HCT116 (cell line): ENCODE measurements at regions not wholly inside any gene's neighbourhood (a gene's known extent, or its start where the extent isn't known, plus 50 kb on each side); places are given as distances from the start of the nearest gene placed in this dataset.

Experiments used
- ATAC-seq: fragments of 200-7000 bp; cut with Tn5 transposase; 2 replicates; pipeline ENCODE4 v1.9.1; 2020; ENCODE audit warnings: mild to moderate bottlenecking, moderate library complexity
- BruUV-seq: library from RNA; stranded (reverse); fragments of 400-500 nt; replicated peaks from 2 replicates; lab custom pipeline; 2021; lab: Mats Ljungman, UMichigan
- CTCF ChIA-PET: fragments of 300-600 bp; sonication (Branson Sonifier 250); formaldehyde crosslinking; loops from one replicate; lab custom pipeline; 2021; ENCODE audit warnings: antibody characterized with exemption; lab: Charles Lee
- POLR2A ChIA-PET: fragments of 300-600, 350-600 bp; sonication (Branson Sonifier 250); formaldehyde crosslinking; loops from one replicate; lab custom pipeline; 2021; ENCODE audit warnings: antibody characterized with exemption; lab: Charles Lee
- RAD21 ChIA-PET, 2 experiments: fragments of 300-600 bp; sonication (Branson Sonifier 250); formaldehyde crosslinking; loops; one replicate each; lab custom pipeline; 2023; ENCODE audit warnings: low total read pairs in 2 of 2; ENCODE audit not compliant: uncharacterized antibody in 2 of 2, unreplicated experiment in 2 of 2, low non-redundant PET in 1 of 2; lab: Charles Lee
- DNase-seq: peaks from one replicate; pipeline ENCODE4 v3.0.0-alpha.2; 2010; ENCODE audit warnings: low read depth, low spot score
- H2AFZ ChIP-seq: fragments of 200-600 bp; shearing (Covaris generic), sonication (generic); 2 replicates; pipeline ENCODE4 v1.6.1; 2017; ENCODE audit warnings: low read depth, mixed run types, mixed read lengths, antibody characterized with exemption, low read length; ENCODE audit not compliant: poor library complexity, severe bottlenecking
- H3K27ac ChIP-seq: 2 replicates; pipeline ENCODE4 v1.5.1; 2012; ENCODE audit warnings: low read depth, low read length
- H3K27me3 ChIP-seq: fragments of 200-600 bp; sonication (generic); 2 replicates; pipeline ENCODE4 v1.6.1; 2016; ENCODE audit warnings: mixed run types, low read length, mixed read lengths; ENCODE audit not compliant: insufficient read depth
- H3K36me3 ChIP-seq, 2 experiments: fragments of 200-500 bp in 1 of 2; fragments of 200-600 bp in 1 of 2; sonication (Bioruptor generic) in 1 of 2; sonication (generic) in 1 of 2; 2 replicates each; pipeline versions ENCODE4 v1.5.1 to v1.6.1; 2014 to 2016; ENCODE audit warnings: low read length in 2 of 2, inconsistent platforms in 1 of 2, mixed read lengths in 1 of 2, mixed run types in 1 of 2; ENCODE audit not compliant: insufficient read depth in 2 of 2, control insufficient read depth in 1 of 2
- H3K4me1 ChIP-seq, 2 experiments: fragments of 200-600 bp in 1 of 2; sonication (generic) in 1 of 2; 2 replicates each; pipeline versions ENCODE4 v1.5.1 to v1.6.1; 2012 to 2017; ENCODE audit warnings: low read length in 2 of 2, inconsistent platforms in 1 of 2, mild to moderate bottlenecking in 1 of 2, mixed read lengths in 1 of 2, mixed run types in 1 of 2, moderate library complexity in 1 of 2; ENCODE audit not compliant: insufficient read depth in 2 of 2, control insufficient read depth in 1 of 2
- H3K4me2 ChIP-seq: fragments of 200-600 bp; sonication (generic); 2 replicates; pipeline ENCODE4 v1.6.1; 2017; ENCODE audit warnings: mixed run types, low read length, mixed read lengths
- H3K4me3 ChIP-seq, 2 experiments: fragments of 200-600 bp in 1 of 2; sonication (generic) in 1 of 2; replicated peaks in 1 of 2; 2 replicates each; pipeline ENCODE4 v1.5.1; 2011 to 2016; ENCODE audit warnings: low read length in 2 of 2, control low read depth in 1 of 2, low read depth in 1 of 2, mild to moderate bottlenecking in 1 of 2, mixed read lengths in 1 of 2, mixed run types in 1 of 2
- H3K79me2 ChIP-seq: fragments of 200-600 bp; sonication (generic); 2 replicates; pipeline ENCODE4 v1.6.1; 2017; ENCODE audit warnings: mild to moderate bottlenecking, mixed run types, low read length, moderate library complexity, mixed read lengths; ENCODE audit not compliant: insufficient read depth
- H3K9ac ChIP-seq: fragments of 200-600 bp; sonication (generic); 2 replicates; pipeline ENCODE4 v1.6.1; 2016; ENCODE audit warnings: low read length, mixed read lengths
- H3K9me2 ChIP-seq: fragments of 200-600 bp; sonication (generic), shearing (Covaris generic); 2 replicates; pipeline ENCODE4 v1.6.1; 2017; ENCODE audit warnings: mixed run types, mild to moderate bottlenecking, moderate library complexity; ENCODE audit not compliant: insufficient read depth
- H3K9me3 ChIP-seq, 2 experiments: fragments of 200-500 bp in 1 of 2; fragments of 200-600 bp in 1 of 2; sonication (Bioruptor generic) in 1 of 2; sonication (generic) in 1 of 2; 2 replicates each; pipeline ENCODE4 v1.6.1; 2014 to 2017; ENCODE audit warnings: low read length in 2 of 2, mixed read lengths in 2 of 2, inconsistent platforms in 1 of 2, low read depth in 1 of 2, mild to moderate bottlenecking in 1 of 2, mixed run types in 1 of 2, moderate library complexity in 1 of 2; ENCODE audit not compliant: control insufficient read depth in 1 of 2, insufficient read depth in 1 of 2
- H4K20me1 ChIP-seq: fragments of 200-600 bp; sonication (generic), shearing (Covaris generic); 2 replicates; pipeline ENCODE4 v1.6.1; 2017; ENCODE audit warnings: mixed run types, mild to moderate bottlenecking, moderate library complexity; ENCODE audit not compliant: insufficient read depth
- CEBPB ChIP-seq: IDR thresholded peaks from 2 replicates; pipeline ENCODE4 v1.6.1; 2012; ENCODE audit warnings: low read depth
- EGR1 ChIP-seq: IDR thresholded peaks from 2 replicates; pipeline ENCODE4 v1.6.1; 2012; ENCODE audit warnings: low read depth
- EZH2phosphoT487 ChIP-seq: fragments of 200-600 bp; IDR thresholded peaks from 2 replicates; pipeline ENCODE4 v1.6.1; 2018; ENCODE audit warnings: antibody characterized with exemption, borderline replicate concordance
- JUND ChIP-seq: IDR thresholded peaks from 2 replicates; pipeline ENCODE4 v1.6.1; 2012
- POLR2A ChIP-seq: IDR thresholded peaks from 2 replicates; pipeline ENCODE4 v1.7.0; 2011; ENCODE audit warnings: borderline replicate concordance; ENCODE audit not compliant: insufficient read depth, insufficient read length; ENCODE audit errors: extremely low read depth
- RAD21 ChIP-seq: IDR thresholded peaks from 2 replicates; pipeline ENCODE4 v1.6.1; 2012; ENCODE audit warnings: low read depth, mild to moderate bottlenecking
- SRF ChIP-seq: IDR thresholded peaks from 2 replicates; pipeline ENCODE4 v1.6.1; 2012; ENCODE audit warnings: low read depth
- ZFX ChIP-seq: fragments of 450-650 bp; IDR thresholded peaks from 2 replicates; pipeline ENCODE4 v1.6.1; 2017
- ZNF274 ChIP-seq: fragments of 200-500 bp; sonication (Bioruptor generic); IDR thresholded peaks from 2 replicates; pipeline ENCODE4 v1.6.1; 2014; ENCODE audit warnings: mild to moderate bottlenecking, low read depth, low read length, inconsistent platforms
- intact Hi-C: fragments of 100-400 bp; cut with micrococcal nuclease; formaldehyde crosslinking; loops from 2 replicates; pipeline ENCODE4 v1.10.0; 2022
- TF ChIP-seq, protein P1 (sequence below), 3 experiments: fragments of 200-600 bp in 1 of 3; sonication (generic) in 1 of 3; IDR thresholded peaks in 2 of 3; conservative IDR thresholded peaks in 1 of 3; 2 replicates each; pipeline ENCODE4 v1.5.1; 2012 to 2017; ENCODE audit warnings: low read depth in 2 of 3, low read length in 2 of 3, antibody characterized with exemption in 1 of 3, borderline replicate concordance in 1 of 3, control low read depth in 1 of 3, mild to moderate bottlenecking in 1 of 3, mixed read lengths in 1 of 3, mixed run types in 1 of 3, moderate library complexity in 1 of 3; ENCODE audit not compliant: insufficient read depth in 1 of 3

DNA sequence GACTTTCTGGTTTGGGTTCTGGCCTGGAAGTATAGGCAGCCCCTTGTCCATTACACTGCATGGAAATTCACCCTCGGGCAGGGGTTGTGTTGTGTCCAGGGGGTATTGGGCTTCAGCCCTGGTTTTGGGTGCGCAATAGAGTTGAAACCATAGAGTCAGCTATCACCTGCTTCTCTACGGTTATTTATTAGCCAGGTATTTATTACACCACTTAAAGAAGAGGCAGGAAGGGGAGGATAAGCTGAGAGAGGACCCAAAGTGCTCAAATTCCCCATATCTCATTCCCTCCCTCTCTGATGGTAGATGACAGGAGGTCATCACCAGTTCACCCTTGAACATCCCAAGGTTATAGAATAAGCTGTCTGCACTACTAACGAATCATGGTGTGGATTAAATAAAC lies 133.4 kb downstream of the HRH4 start (continued):
- no peak for TF ChIP-seq EGR1

DNA sequence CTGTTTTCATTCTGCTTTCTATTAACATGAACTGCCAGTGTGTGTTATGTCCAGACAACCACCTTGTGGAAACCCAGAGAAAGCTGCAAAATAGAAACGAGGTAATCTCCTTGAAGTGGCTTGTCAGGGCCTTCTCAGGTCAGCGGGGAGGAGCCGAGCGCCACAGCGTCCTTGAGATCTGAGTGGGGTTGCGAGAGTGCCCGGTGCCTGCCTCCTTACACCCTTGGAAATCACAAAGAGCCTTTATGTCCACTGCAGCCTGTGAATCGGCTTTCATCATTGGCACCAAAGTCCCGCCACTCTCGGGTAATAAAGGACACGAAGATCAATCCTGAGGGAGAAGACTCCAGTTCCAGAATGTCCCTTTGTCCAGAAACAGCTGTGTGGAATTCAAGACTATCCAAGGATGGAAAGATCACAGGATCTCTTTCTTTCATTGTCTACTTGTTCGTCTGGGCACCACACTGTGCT lies 135.2 kb downstream of the HRH4 start:
- CTCF ChIA-PET = no interaction called here
- H2AFZ ChIP-seq = no peak overlapping the region

More for the DNA sequence above, 135.2 kb downstream of the HRH4 start:
- H3K79me2 ChIP-seq = no peaks in the 10 kb centered on the region
- POLR2A ChIA-PET = no interaction called here
- no peaks in the 10 kb centered on the region; the same call in 1 of the 2 replicates for H4K20me1 ChIP-seq
- H3K27me3 ChIP-seq = peaks cover 37% of the 10 kb centered on the region; the same call in 1 of the 2 replicates
- ATAC-seq (no peak), DNase-seq (no peak)
- H3K9me2 ChIP-seq = no peaks in the 10 kb centered on the region
- no TSS peak for BruUV-seq
- H3K4me2 ChIP-seq = no peak overlapping the region
- H3K9ac ChIP-seq = no peak overlapping the region
- intact Hi-C loops = no loop called here
- H3K36me3 ChIP-seq = no peaks in the 10 kb centered on the region
- H3K4me1 ChIP-seq = no peaks in the 10 kb centered on the region
- H3K9me3 ChIP-seq = no peaks in the 10 kb centered on the region
- RAD21 ChIA-PET = no interaction called here
- no peak for TF ChIP-seq ZNF274
- TF ChIP-seq POLR2A = no peak
- no peak for TF ChIP-seq ZFX
- TF ChIP-seq RAD21 = no peak
- TF ChIP-seq EZH2phosphoT487 = no peak
- no peak for TF ChIP-seq JUND
- TF ChIP-seq EGR1 = no peak
- no peak for TF ChIP-seq CEBPB
- TF ChIP-seq, protein P1, sequence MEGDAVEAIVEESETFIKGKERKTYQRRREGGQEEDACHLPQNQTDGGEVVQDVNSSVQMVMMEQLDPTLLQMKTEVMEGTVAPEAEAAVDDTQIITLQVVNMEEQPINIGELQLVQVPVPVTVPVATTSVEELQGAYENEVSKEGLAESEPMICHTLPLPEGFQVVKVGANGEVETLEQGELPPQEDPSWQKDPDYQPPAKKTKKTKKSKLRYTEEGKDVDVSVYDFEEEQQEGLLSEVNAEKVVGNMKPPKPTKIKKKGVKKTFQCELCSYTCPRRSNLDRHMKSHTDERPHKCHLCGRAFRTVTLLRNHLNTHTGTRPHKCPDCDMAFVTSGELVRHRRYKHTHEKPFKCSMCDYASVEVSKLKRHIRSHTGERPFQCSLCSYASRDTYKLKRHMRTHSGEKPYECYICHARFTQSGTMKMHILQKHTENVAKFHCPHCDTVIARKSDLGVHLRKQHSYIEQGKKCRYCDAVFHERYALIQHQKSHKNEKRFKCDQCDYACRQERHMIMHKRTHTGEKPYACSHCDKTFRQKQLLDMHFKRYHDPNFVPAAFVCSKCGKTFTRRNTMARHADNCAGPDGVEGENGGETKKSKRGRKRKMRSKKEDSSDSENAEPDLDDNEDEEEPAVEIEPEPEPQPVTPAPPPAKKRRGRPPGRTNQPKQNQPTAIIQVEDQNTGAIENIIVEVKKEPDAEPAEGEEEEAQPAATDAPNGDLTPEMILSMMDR (IDR thresholded peaks at IDR 0.05 in 2 of 3, conservative IDR thresholded peaks at IDR 0.05 in 1 of 3; ENCODE audit: borderline replicate concordance in 1 of 3, insufficient read depth in 1 of 3, low read depth in 2 of 3, low read length in 2 of 3) = no peak
- TF ChIP-seq SRF = no peak
- H3K27ac ChIP-seq = no peak overlapping the region
- H3K4me3 ChIP-seq = no peak overlapping the region
